Testis (tissue), 2 donors: ENCODE measurements at regions not wholly inside any gene's neighbourhood (a gene's known extent, or its start where the extent isn't known, plus 50 kb on each side); places are given as distances from the start of the nearest gene placed in this dataset.
"Not testable (repeated sequence)": the region's sequence is repeated elsewhere in the genome, so short reads cannot be mapped to it uniquely, and the experiment has no call there.

Experiments used
- DNase-seq: peaks from one replicate; pipeline ENCODE4 v3.0.0-alpha.2; 2019
- H3K27ac ChIP-seq, 2 donors: fragments of 200-600 bp; sonication (generic); one replicate each; pipeline ENCODE4 v1.5.1; 2019
- H3K27me3 ChIP-seq: fragments of 200-600 bp; sonication (generic); one replicate; pipeline ENCODE4 v1.5.1; 2019
- H3K36me3 ChIP-seq: fragments of 200-600 bp; sonication (generic); one replicate; pipeline ENCODE4 v1.5.1; 2017; ENCODE audit warnings: low read depth; ENCODE audit errors: missing control alignments
- H3K4me1 ChIP-seq: fragments of 200-600 bp; sonication (generic); one replicate; pipeline ENCODE4 v1.5.1; 2019
- H3K4me3 ChIP-seq, 2 donors: fragments of 200-600 bp; sonication (generic); one replicate each; pipeline ENCODE4 v1.5.1; 2017 to 2019
- H3K9me3 ChIP-seq: fragments of 200-600 bp; sonication (generic); one replicate; pipeline ENCODE4 v1.5.1; 2017
- WGBS, 2 donors: methylation state at CpG; one replicate each; pipeline ENCODE4 v1.1.5; 2018; 5-methylcytosine and 5-hydroxymethylcytosine counted together
- intact Hi-C: fragments of 100-400 bp; cut with DNase I; formaldehyde crosslinking; loops from one replicate; pipeline ENCODE4 v1.15.1; 2023; ENCODE audit warnings: low total_unique reads

GRCh38 chr6:26770941-26771666 lies 111.6 kb upstream of the ZNF322 start:
- H3K9me3 ChIP-seq, intact Hi-C loops, H3K27ac ChIP-seq, H3K4me3 ChIP-seq, DNase-seq, H3K4me1 ChIP-seq, H3K36me3 ChIP-seq, H3K27me3 ChIP-seq: not testable (repeated sequence)
- no CpG with 5 or more reads among the region's 31 CpGs for WGBS, 2 donors

DNA sequence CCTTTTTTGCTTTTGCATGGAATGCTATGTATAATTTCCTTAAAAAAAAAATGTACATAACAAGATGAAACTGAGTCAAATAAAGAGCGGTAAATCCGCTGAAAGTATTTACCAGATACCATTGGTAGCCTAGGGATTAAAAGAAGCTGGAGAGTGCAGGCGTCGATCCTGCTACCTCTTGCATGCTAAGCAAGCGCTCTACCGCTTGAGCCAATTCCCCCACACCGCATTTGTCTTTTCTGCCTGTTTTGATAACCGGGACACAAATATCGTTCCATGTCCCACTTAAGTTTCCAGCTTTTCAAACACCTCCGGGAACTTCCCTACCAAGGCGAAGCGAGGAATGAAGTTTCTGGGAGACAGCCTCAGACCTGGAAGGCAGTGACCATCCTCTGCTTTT lies 113.9 kb upstream of the ZNF322 start:
- H3K27me3 ChIP-seq, H3K4me3 ChIP-seq, DNase-seq, H3K4me1 ChIP-seq, intact Hi-C loops, H3K36me3 ChIP-seq, H3K9me3 ChIP-seq, H3K27ac ChIP-seq: not testable (repeated sequence)
- WGBS, 2 donors, result no CpG with 5 or more reads among the region's 12 CpGs

DNA sequence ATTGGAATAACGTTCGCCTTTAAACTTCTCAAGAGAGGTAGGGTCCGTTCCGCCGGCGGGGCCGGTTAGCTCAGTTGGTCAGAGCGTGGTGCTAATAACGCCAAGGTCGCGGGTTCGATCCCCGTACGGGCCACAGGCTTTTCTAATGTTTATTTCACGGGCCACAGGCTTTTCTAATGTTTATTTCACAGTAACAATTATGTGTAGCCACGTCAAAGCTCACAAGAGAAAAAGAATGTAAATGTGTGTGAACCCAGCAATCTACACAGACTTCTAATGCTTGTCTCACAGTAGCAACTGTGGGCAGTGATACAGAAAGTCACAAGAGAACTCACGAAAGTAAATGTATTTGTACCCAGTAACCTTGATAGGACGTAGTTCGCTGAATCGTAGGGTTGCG lies 121.0 kb upstream of the ZNF322 start:
- H3K4me1 ChIP-seq, H3K4me3 ChIP-seq, H3K9me3 ChIP-seq, DNase-seq, intact Hi-C loops, H3K27ac ChIP-seq, H3K36me3 ChIP-seq, H3K27me3 ChIP-seq: not testable (repeated sequence)
- WGBS, 2 donors, result no CpG with 5 or more reads among the region's 21 CpGs

DNA sequence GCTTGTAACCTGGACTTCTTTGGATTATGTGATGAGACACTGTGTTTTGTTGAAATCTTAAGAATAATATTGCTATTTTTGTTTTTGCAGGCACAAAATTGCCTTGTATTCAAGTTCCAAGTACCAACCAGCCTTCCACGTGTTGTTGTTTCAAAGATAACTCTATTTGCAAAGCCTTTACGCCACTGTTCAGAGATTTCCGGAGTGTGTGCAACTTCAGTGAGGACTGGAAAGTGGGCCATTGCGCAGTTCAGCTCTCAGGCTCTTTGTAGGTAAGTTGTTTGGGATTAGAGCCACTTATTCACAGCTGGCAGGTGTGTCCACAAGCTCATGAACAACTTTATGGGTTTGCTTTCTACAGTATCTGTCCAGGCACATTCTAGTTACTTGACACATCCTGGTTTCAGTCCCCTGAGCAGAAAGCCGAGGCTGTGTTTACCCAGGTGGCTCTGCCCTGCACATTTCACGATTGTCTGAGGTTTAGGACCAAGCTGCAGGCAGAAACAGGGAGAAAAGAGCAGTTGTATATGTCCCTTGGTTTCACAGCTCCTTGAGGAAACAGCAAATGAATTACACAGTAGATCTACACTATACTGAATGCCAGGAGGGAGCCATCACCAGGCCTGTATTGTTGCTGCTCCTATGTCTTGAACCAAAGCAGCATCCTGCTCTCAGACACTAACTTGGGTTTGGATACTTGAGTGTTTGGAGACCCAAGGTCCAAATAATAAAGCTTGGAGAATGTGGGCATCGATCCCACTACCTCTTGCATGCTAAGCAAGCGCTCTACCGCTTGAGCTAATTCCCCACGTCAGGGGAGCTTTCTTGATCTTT lies 136.1 kb upstream of the ZNF322 start:
- WGBS, 2 donors, result no CpG with 5 or more reads among the region's 10 CpGs
- H3K36me3 ChIP-seq, H3K4me3 ChIP-seq, DNase-seq, H3K27ac ChIP-seq, H3K27me3 ChIP-seq, H3K9me3 ChIP-seq, H3K4me1 ChIP-seq, intact Hi-C loops: not testable (repeated sequence)

GRCh38 chr6:26799903-26800633 lies 140.5 kb upstream of the ZNF322 start:
- H3K9me3 ChIP-seq, H3K36me3 ChIP-seq, intact Hi-C loops, H3K4me3 ChIP-seq, DNase-seq, H3K27me3 ChIP-seq, H3K4me1 ChIP-seq, H3K27ac ChIP-seq: not testable (repeated sequence)
- no CpG with 5 or more reads among the region's 17 CpGs for WGBS, 2 donors

DNA sequence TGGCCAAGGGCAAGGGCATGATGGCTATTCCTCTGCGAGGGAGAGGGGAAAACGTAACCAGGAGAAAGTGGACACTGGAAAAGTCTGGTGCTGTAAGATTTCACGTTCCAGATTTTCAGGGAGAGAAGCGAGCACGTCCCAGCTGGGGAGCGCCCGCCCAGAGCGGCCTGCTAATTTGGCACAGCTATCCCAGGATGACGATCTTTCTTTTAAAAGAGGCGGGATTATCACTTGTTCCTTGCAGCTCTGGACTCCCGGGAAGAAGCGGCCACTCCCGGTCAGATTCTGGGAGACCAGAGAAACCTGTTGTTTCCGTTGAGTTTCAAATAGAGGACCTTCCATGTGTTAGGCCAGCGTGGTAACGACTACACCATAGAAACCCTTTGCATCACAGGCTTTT lies 144.2 kb upstream of the ZNF322 start:
- H3K27ac ChIP-seq, H3K27me3 ChIP-seq, H3K4me1 ChIP-seq, DNase-seq, H3K36me3 ChIP-seq, intact Hi-C loops, H3K9me3 ChIP-seq, H3K4me3 ChIP-seq: not testable (repeated sequence)
- WGBS, 2 donors, result no CpG with 5 or more reads among the region's 16 CpGs

DNA sequence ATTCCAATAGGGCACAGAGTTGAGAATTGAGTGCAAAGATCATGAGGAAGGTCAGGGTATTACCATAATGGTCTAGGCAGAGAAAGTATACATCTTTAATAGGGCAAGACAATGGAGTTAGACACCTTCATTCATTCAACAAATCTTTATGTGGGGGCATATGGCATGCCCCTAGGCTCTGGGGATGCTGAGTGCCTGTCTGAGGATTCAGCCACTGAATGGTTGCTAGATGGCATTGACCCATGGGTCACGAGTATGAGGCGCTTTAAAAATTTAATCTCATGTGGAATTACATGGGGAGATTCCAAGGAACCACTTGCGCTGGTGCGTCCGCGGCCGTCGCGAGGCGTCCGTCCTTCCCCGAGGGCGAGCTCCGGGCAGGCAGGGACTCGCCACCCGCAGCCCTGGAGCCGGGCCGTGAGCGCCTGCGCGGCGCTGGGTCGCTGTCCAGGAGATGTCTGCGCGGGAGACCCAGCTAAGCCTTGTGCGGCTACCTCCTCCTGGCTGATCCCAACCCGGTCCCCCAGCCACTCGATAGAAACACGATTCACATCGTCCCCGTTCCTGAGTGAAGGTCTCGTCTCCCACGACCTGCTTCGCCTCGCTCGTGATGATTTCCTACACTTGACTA lies 152.1 kb upstream of the ZNF322 start:
- no CpG with 5 or more reads among the region's 36 CpGs for WGBS, 2 donors
- H3K9me3 ChIP-seq, H3K27ac ChIP-seq, H3K36me3 ChIP-seq, H3K27me3 ChIP-seq, DNase-seq, intact Hi-C loops, H3K4me3 ChIP-seq, H3K4me1 ChIP-seq: not testable (repeated sequence)

DNA sequence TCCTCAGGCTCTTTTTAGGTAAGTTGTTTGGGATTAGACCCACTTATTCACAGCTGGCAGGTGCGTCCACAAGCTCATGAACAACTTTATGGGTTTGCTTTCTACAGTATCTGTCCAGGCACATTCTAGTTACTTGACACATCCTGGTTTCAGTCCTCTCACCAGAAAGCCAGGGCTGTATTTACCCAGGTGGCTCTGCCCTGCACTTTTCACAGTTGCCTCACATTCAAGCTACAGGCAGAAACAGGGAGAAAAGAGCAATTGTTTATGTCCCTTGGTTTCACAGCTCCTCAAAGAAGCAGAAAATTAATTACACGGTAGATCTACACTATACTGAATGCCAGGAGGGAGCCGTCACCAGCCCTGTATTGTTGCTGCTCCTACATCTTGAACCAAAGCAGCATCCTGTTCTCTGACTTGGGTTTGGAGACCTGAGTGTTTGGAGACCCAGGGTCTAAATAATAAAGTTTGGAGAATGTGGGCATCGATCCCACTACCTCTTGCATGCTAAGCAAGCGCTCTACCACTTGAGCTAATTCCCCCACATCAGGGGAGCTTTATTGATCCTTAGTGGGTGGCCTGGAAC lies 159.2 kb upstream of the ZNF322 start:
- H3K9me3 ChIP-seq, H3K27ac ChIP-seq, H3K4me1 ChIP-seq, H3K27me3 ChIP-seq, DNase-seq, H3K36me3 ChIP-seq, intact Hi-C loops, H3K4me3 ChIP-seq: not testable (repeated sequence)
- no CpG with 5 or more reads among the region's 5 CpGs for WGBS, 2 donors

- H3K27me3 ChIP-seq, DNase-seq, intact Hi-C loops, H3K27ac ChIP-seq, H3K4me1 ChIP-seq, H3K9me3 ChIP-seq, H3K36me3 ChIP-seq, H3K4me3 ChIP-seq: not testable (repeated sequence)
- WGBS, 2 donors, result no CpG with 5 or more reads among the region's 4 CpGs
Observed at GRCh38 chr6:26827965-26828364, 168.4 kb upstream of the ZNF322 start.

- H3K4me3 ChIP-seq, H3K9me3 ChIP-seq, intact Hi-C loops, H3K27me3 ChIP-seq, H3K4me1 ChIP-seq, H3K36me3 ChIP-seq, DNase-seq, H3K27ac ChIP-seq: not testable (repeated sequence)
- no CpG with 5 or more reads among the region's 2 CpGs for WGBS, 2 donors
Observed at GRCh38 chr6:26829480-26829879, 169.9 kb upstream of the ZNF322 start.

DNA sequence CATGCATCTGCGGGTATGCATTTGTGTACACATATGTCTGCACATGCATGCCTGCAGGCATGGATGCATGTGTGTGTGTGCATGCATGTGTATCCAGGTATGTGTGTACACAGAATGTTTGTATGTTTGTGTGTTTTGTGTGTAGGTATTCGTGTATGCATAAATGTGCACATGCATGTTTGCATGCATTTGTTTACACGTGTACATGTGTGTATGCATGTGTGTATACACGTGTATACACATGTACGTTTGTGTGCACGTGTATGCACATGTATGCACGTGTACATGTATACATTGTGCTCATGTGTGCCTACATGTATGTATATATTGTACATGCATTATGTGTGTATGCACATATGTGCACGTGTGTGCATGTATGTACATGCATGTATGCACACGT lies 171.4 kb upstream of the ZNF322 start:
- H3K27ac ChIP-seq, H3K4me3 ChIP-seq, H3K4me1 ChIP-seq, DNase-seq, intact Hi-C loops, H3K27me3 ChIP-seq, H3K36me3 ChIP-seq, H3K9me3 ChIP-seq: not testable (repeated sequence)
- 53 to 64% methylated on average over 9 of the region's 9 CpGs for WGBS, 2 donors
